ENCODE measurements at regions not wholly inside any gene's neighbourhood (a gene's known extent, or its start where the extent isn't known, plus 50 kb on each side); places are given as distances from the start of the nearest gene placed in this dataset.

DNA sequence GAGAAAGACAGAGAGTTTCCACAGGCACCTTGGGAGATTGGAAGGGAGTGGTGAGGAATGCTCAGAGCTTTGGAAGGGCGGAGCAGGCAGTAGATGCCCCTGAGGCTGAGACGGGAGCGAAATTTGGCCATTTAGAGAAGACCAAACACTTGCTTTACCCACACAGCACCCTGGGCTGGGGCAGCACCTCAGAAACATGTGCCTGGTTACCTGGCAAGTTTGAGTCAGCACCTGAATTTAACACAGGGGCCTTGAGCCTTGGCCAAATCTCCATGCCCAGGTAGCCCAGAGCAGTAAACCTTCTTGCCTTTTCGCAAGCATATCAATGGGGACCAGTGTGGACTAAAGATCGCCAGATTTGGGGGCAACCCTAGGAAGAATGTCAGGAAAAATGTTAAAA, 111.9 kb upstream of the NFE2L3 start:
- no peak for TF ChIP-seq EZH2 (IDR thresholded peaks at IDR 0.05; ENCODE audit: borderline replicate concordance, low read length)
- TF ChIP-seq, protein P1, sequence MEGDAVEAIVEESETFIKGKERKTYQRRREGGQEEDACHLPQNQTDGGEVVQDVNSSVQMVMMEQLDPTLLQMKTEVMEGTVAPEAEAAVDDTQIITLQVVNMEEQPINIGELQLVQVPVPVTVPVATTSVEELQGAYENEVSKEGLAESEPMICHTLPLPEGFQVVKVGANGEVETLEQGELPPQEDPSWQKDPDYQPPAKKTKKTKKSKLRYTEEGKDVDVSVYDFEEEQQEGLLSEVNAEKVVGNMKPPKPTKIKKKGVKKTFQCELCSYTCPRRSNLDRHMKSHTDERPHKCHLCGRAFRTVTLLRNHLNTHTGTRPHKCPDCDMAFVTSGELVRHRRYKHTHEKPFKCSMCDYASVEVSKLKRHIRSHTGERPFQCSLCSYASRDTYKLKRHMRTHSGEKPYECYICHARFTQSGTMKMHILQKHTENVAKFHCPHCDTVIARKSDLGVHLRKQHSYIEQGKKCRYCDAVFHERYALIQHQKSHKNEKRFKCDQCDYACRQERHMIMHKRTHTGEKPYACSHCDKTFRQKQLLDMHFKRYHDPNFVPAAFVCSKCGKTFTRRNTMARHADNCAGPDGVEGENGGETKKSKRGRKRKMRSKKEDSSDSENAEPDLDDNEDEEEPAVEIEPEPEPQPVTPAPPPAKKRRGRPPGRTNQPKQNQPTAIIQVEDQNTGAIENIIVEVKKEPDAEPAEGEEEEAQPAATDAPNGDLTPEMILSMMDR (conservative IDR thresholded peaks at IDR 0.05 in 1 of 2, IDR thresholded peaks at IDR 0.05 in 1 of 2; ENCODE audit: extremely low read depth in 1 of 2, insufficient read depth in 1 of 2, low read depth in 1 of 2, low read length in 2 of 2): no peak
